Stimulated activated naive B cell treated with anti-CD40 and anti-IgM and Interleukin-4, amounts not matched to agents 10 μg/mL and 1 μg/mL and 100 μg/mL, for 72 hours (primary cell): ENCODE measurements at regions not wholly inside any gene's neighbourhood (a gene's known extent, or its start where the extent isn't known, plus 50 kb on each side); places are given as distances from the start of the nearest gene placed in this dataset.
"Not testable (repeated sequence)": the region's sequence is repeated elsewhere in the genome, so short reads cannot be mapped to it uniquely, and the experiment has no call there.

ENCODE experiments used
- ATAC-seq, 2 donors: fragments of 150-1000 bp; cut with Tn5 transposase; replicated peaks; 2 replicates each; pipeline ENCODE4 v1.10.0; 2021; ENCODE audit warnings: moderate library complexity in 1 of 2
- DNase-seq: peaks from one replicate; pipeline ENCODE4 v3.0.0; 2021
- H3K27ac Mint-ChIP-seq: one replicate; pipeline ENCODE4 v1.8.0; 2022; ENCODE audit warnings: mild to moderate bottlenecking, mixed read lengths
- H3K27me3 Mint-ChIP-seq, 2 donors: one replicate each; pipeline ENCODE4 v1.8.0; 2022; ENCODE audit warnings: mixed read lengths in 2 of 2
- H3K36me3 Mint-ChIP-seq, 2 donors: one replicate each; pipeline ENCODE4 v1.8.0; 2022; ENCODE audit warnings: mixed read lengths in 2 of 2, mild to moderate bottlenecking in 1 of 2
- H3K4me1 Mint-ChIP-seq, 2 donors: one replicate each; pipeline ENCODE4 v1.8.0; 2022; ENCODE audit warnings: mixed read lengths in 2 of 2, mild to moderate bottlenecking in 1 of 2
- H3K4me3 Mint-ChIP-seq, 2 donors: one replicate each; pipeline ENCODE4 v1.8.0; 2022; ENCODE audit warnings: mild to moderate bottlenecking in 2 of 2, mixed read lengths in 2 of 2, moderate library complexity in 1 of 2
- H3K9me3 Mint-ChIP-seq, 2 donors: one replicate each; pipeline ENCODE4 v1.8.0; 2022; ENCODE audit warnings: mixed read lengths in 2 of 2, mild to moderate bottlenecking in 1 of 2

GRCh38 chr7:12930534-12930933, 243.1 kb downstream of the ARL4A start:
- H3K4me3 Mint-ChIP-seq, result no peak overlapping the region
- no peaks in the 10 kb centered on the region for H3K36me3 Mint-ChIP-seq
- no peak for ATAC-seq
- H3K27ac Mint-ChIP-seq, result no peak overlapping the region
- H3K4me1 Mint-ChIP-seq, result no peaks in the 10 kb centered on the region
- H3K27me3 Mint-ChIP-seq, result peaks cover 0 to 6% of the 10 kb centered on the region in 2 donors
- no peak for DNase-seq
- no peaks in the 10 kb centered on the region for H3K9me3 Mint-ChIP-seq

- H3K36me3 Mint-ChIP-seq, H3K4me1 Mint-ChIP-seq, H3K4me3 Mint-ChIP-seq, DNase-seq, H3K9me3 Mint-ChIP-seq, ATAC-seq, H3K27me3 Mint-ChIP-seq, H3K27ac Mint-ChIP-seq: not testable (repeated sequence)
Observed at GRCh38 chr7:12931465-12931864, 244.0 kb downstream of the ARL4A start.

- peaks cover 3 to 8% of the 10 kb centered on the region in 2 donors for H3K9me3 Mint-ChIP-seq
- no peaks in the 10 kb centered on the region for H3K4me1 Mint-ChIP-seq
- no peak overlapping the region for H3K27ac Mint-ChIP-seq
- no peaks in the 10 kb centered on the region for H3K36me3 Mint-ChIP-seq
- DNase-seq (no peak), ATAC-seq (no peak)
- H3K4me3 Mint-ChIP-seq, result no peak overlapping the region
- H3K27me3 Mint-ChIP-seq, result peaks cover 0 to 4% of the 10 kb centered on the region in 2 donors
Observed at GRCh38 chr7:12939694-12940093, 252.3 kb downstream of the ARL4A start.

- Mint-ChIP-seq H3K27ac (no peak overlapping the region), H3K36me3 (no peaks in the 10 kb centered on the region), H3K4me3 (no peak overlapping the region), H3K4me1 (no peaks in the 10 kb centered on the region), H3K27me3 (peaks cover 0 to 4% of the 10 kb centered on the region in 2 donors), H3K9me3 (peaks cover 3 to 8% of the 10 kb centered on the region in 2 donors)
- no peak for ATAC-seq
- DNase-seq, result no peak
Observed at GRCh38 chr7:12941512-12941911, 254.1 kb downstream of the ARL4A start.

GRCh38 chr7:12942609-12943008, 255.2 kb downstream of the ARL4A start:
- H3K4me3 Mint-ChIP-seq, result no peak overlapping the region
- peaks cover 3 to 8% of the 10 kb centered on the region in 2 donors for H3K9me3 Mint-ChIP-seq
- no peak overlapping the region for H3K27ac Mint-ChIP-seq

GRCh38 chr7:12943781-12944180, 256.3 kb downstream of the ARL4A start:
- Mint-ChIP-seq H3K9me3 (peaks cover 3 to 5% of the 10 kb centered on the region in 2 donors), H3K4me3 (no peak overlapping the region), H3K4me1 (no peaks in the 10 kb centered on the region), H3K27me3 (peaks cover 0 to 4% of the 10 kb centered on the region in 2 donors), H3K27ac (no peak overlapping the region), H3K36me3 (no peaks in the 10 kb centered on the region)
- DNase-seq, result no peak
- ATAC-seq, result no peak

More at GRCh38 chr7:12942609-12943008, 255.2 kb downstream of the ARL4A start:
- H3K4me1 Mint-ChIP-seq, result no peaks in the 10 kb centered on the region
- no peak for ATAC-seq
- H3K27me3 Mint-ChIP-seq, result peaks cover 0 to 4% of the 10 kb centered on the region in 2 donors
- no peaks in the 10 kb centered on the region for H3K36me3 Mint-ChIP-seq
- DNase-seq, result no peak

GRCh38 chr7:12945901-12946300, 258.5 kb downstream of the ARL4A start:
- Mint-ChIP-seq H3K27me3 (no peaks in the 10 kb centered on the region), H3K27ac (no peak overlapping the region), H3K4me1 (no peaks in the 10 kb centered on the region), H3K36me3 (no peaks in the 10 kb centered on the region), H3K4me3 (no peak overlapping the region), H3K9me3 (no peaks in the 10 kb centered on the region)
- DNase-seq (no peak), ATAC-seq (no peak)

GRCh38 chr7:12947465-12947864, 260.0 kb downstream of the ARL4A start:
- Mint-ChIP-seq H3K36me3 (no peaks in the 10 kb centered on the region), H3K4me1 (no peaks in the 10 kb centered on the region), H3K27me3 (no peaks in the 10 kb centered on the region), H3K27ac (no peak overlapping the region), H3K9me3 (no peaks in the 10 kb centered on the region), H3K4me3 (no peak overlapping the region)
- ATAC-seq (no peak), DNase-seq (no peak)

GRCh38 chr7:12949060-12949931, 261.9 kb downstream of the ARL4A start:
- no peaks in the 10 kb centered on the region for H3K9me3 Mint-ChIP-seq
- no peak for DNase-seq
- no peak for ATAC-seq
- H3K4me3 Mint-ChIP-seq, result no peak overlapping the region
- H3K27ac Mint-ChIP-seq, result no peak overlapping the region
- H3K4me1 Mint-ChIP-seq, result no peaks in the 10 kb centered on the region
- H3K36me3 Mint-ChIP-seq, result no peaks in the 10 kb centered on the region
- H3K27me3 Mint-ChIP-seq, result no peaks in the 10 kb centered on the region

- Mint-ChIP-seq H3K36me3 (no peaks in the 10 kb centered on the region), H3K4me1 (no peaks in the 10 kb centered on the region), H3K27ac (no peak overlapping the region)
Observed at GRCh38 chr7:12951397-12951801, 264.0 kb downstream of the ARL4A start.

GRCh38 chr7:12954380-12955033, 267.1 kb downstream of the ARL4A start:
- no peak for DNase-seq
- no peaks in the 10 kb centered on the region for H3K4me1 Mint-ChIP-seq
- H3K36me3 Mint-ChIP-seq, result no peaks in the 10 kb centered on the region
- no peaks in the 10 kb centered on the region for H3K9me3 Mint-ChIP-seq
- no peak overlapping the region for H3K4me3 Mint-ChIP-seq
- H3K27ac Mint-ChIP-seq, result no peak overlapping the region
- no peak for ATAC-seq
- H3K27me3 Mint-ChIP-seq, result no peaks in the 10 kb centered on the region

More at GRCh38 chr7:12951397-12951801, 264.0 kb downstream of the ARL4A start:
- no peaks in the 10 kb centered on the region for H3K9me3 Mint-ChIP-seq
- DNase-seq (no peak), ATAC-seq (no peak)
- H3K4me3 Mint-ChIP-seq, result no peak overlapping the region
- no peaks in the 10 kb centered on the region for H3K27me3 Mint-ChIP-seq

- H3K27ac Mint-ChIP-seq, result no peak overlapping the region
- DNase-seq, result no peak
- no peak for ATAC-seq
- no peaks in the 10 kb centered on the region for H3K36me3 Mint-ChIP-seq
- H3K27me3 Mint-ChIP-seq, result no peaks in the 10 kb centered on the region
- H3K9me3 Mint-ChIP-seq, result no peaks in the 10 kb centered on the region
- no peak overlapping the region for H3K4me3 Mint-ChIP-seq
- no peaks in the 10 kb centered on the region for H3K4me1 Mint-ChIP-seq
Observed at GRCh38 chr7:12957487-12957886, 270.1 kb downstream of the ARL4A start.

- ATAC-seq (no peak), DNase-seq (no peak)
- Mint-ChIP-seq H3K9me3 (no peaks in the 10 kb centered on the region), H3K4me1 (no peaks in the 10 kb centered on the region), H3K27me3 (peaks cover 0 to 6% of the 10 kb centered on the region in 2 donors), H3K36me3 (no peaks in the 10 kb centered on the region), H3K27ac (no peak overlapping the region), H3K4me3 (no peak overlapping the region)
Observed at GRCh38 chr7:12961910-12962480, 274.6 kb downstream of the ARL4A start.

GRCh38 chr7:12963435-12963834, 276.0 kb downstream of the ARL4A start:
- Mint-ChIP-seq H3K4me1 (no peaks in the 10 kb centered on the region), H3K4me3 (no peak overlapping the region), H3K27ac (no peak overlapping the region), H3K9me3 (no peaks in the 10 kb centered on the region), H3K27me3 (peaks cover 0 to 6% of the 10 kb centered on the region in 2 donors), H3K36me3 (no peaks in the 10 kb centered on the region)
- DNase-seq (no peak), ATAC-seq (no peak)

GRCh38 chr7:12964836-12965235, 277.4 kb downstream of the ARL4A start:
- no peaks in the 10 kb centered on the region for H3K36me3 Mint-ChIP-seq
- H3K27ac Mint-ChIP-seq, result no peak overlapping the region
- H3K27me3 Mint-ChIP-seq, result peaks cover 0 to 6% of the 10 kb centered on the region in 2 donors
- DNase-seq (no peak), ATAC-seq (no peak)
- no peak overlapping the region for H3K4me3 Mint-ChIP-seq
- no peaks in the 10 kb centered on the region for H3K9me3 Mint-ChIP-seq
- H3K4me1 Mint-ChIP-seq, result no peaks in the 10 kb centered on the region
